ENCODE measurements at regions not wholly inside any gene's neighbourhood (a gene's known extent, or its start where the extent isn't known, plus 50 kb on each side); places are given as distances from the start of the nearest gene placed in this dataset.
A peak's percentile ranks its signal among the peaks of the same experiment; 100 is the strongest.

GRCh38 chr5:8633696-8634095 is 764.7 kb downstream of the MTRR start:
- no peak overlapping the region for H3K4me3 ChIP-seq (ENCODE audit: low read length)
- DNase-seq (ENCODE audit: low read depth, low spot score) = peak; percentile 17

GRCh38 chr5:8634219-8634618 is 765.3 kb downstream of the MTRR start:
- no peak for DNase-seq (ENCODE audit: low read depth, low spot score)
- H3K4me3 ChIP-seq (ENCODE audit: low read length) = no peak overlapping the region

DNA sequence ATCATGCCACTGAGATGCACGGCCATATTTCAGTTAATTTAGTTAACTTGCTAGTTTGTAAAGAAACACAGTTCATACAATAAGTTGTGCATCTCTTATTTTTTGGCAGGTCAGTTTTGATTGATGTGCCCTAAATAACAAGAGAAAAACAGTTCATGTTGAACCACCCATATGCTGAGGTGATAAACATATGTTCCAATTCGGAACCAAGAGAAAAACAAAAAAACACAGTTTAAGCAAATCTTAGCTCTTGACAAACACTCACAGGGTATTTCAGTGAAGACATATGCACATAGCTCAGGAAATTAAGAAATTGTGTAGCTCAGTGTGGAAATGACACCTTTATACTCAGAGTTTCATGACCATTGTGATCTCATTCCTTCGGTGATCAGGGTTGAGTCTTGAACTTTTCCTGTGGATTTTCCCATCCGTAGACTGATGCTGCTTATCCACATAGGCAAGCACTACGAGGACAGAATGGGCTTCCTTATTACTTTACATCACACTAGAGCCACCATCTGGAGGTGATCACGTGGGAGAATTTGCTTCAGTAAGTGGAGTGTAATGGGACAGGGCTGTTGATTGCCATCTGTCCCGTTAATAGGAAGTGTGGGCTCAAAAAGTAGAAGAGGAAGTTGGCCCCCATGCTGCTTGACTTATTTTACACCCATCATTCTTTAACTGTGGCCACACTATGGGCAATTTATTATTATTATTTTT is 773.0 kb downstream of the MTRR start:
- DNase-seq (ENCODE audit: low read depth, low spot score) = no peak
- H3K4me3 ChIP-seq (ENCODE audit: low read length) = no peak overlapping the region

DNA sequence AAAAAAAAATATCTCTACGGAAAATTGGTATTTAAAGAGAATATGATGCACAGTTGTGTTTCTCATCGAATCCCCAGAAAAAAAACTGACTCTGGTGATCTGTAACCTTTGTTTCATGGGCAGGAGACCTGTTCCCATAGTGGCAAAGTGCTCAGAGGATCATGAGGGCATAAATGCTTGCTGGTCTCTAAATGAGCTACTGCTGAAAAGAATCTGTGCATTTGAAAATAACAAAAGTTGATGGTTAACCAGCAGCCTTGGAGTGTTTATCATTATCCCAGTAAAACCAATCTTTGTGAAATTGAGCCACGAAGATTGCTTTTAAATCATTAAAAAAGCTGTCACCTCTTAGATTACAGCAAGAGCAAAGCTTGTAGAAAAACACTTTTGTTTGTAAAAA is 775.4 kb downstream of the MTRR start:
- no peak overlapping the region for H3K4me3 ChIP-seq (ENCODE audit: low read length)
- DNase-seq (ENCODE audit: low read depth, low spot score) = no peak

DNA sequence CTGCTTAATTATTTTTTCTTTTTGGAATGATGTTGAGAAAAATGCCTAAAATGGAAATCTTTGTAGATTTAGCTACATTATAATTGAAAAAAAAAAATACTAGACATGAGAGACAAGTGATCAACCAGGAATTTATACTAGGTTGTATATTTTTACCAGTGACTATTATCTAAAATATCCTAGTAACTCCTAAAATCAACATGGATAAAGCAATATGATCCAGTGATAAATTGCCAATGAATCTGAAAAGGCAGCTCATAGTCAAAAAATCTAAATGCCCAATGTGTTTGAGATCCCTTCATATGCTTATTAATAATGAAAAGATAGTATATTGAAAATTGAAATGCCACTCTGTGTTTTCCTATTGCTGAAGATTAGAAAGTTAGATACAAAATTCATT is 778.2 kb downstream of the MTRR start:
- H3K4me3 ChIP-seq (ENCODE audit: low read length) = no peak overlapping the region
- no peak for DNase-seq (ENCODE audit: low read depth, low spot score)

GRCh38 chr5:8650186-8650585 is 781.2 kb downstream of the MTRR start:
- H3K4me3 ChIP-seq (ENCODE audit: low read length) = no peak overlapping the region
- DNase-seq (ENCODE audit: low read depth, low spot score) = no peak

- no peak for DNase-seq (ENCODE audit: low read depth, low spot score)
- no peak overlapping the region for H3K4me3 ChIP-seq (ENCODE audit: low read length)
Measured at GRCh38 chr5:8660133-8660893, 791.4 kb downstream of the MTRR start.

GRCh38 chr5:8663374-8663773 is 794.4 kb downstream of the MTRR start:
- DNase-seq (ENCODE audit: low read depth, low spot score) = no peak
- no peak overlapping the region for H3K4me3 ChIP-seq (ENCODE audit: low read length)

GRCh38 chr5:8675182-8675581 is 806.2 kb downstream of the MTRR start:
- no peak for DNase-seq (ENCODE audit: low read depth, low spot score)

DNA sequence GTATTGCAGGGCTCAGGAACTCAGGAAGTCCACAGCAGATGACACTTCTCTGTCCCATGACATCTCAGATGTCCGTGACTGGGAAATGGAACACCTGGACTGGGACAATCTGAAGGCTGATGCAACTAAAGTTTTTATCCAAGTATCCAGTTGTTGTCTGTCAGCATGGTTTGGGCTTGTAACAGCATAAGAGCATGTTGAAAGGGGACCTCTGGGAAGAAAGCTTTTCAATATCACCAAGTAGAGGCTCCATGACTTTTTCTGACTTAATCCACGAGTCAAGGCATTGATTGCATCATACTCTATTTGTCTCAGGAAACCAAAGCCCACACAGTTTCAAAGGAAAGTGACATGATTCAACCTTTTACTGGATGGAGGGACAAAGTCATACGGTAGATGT is 807.7 kb downstream of the MTRR start:
- H3K4me3 ChIP-seq (ENCODE audit: low read length) = no peak overlapping the region
- no peak for DNase-seq (ENCODE audit: low read depth, low spot score)

More at GRCh38 chr5:8675182-8675581, 806.2 kb downstream of the MTRR start:
- H3K4me3 ChIP-seq (ENCODE audit: low read length) = no peak overlapping the region

GRCh38 chr5:8682381-8682780 is 813.4 kb downstream of the MTRR start:
- H3K4me3 ChIP-seq (ENCODE audit: low read length) = no peak overlapping the region
- DNase-seq (ENCODE audit: low read depth, low spot score) = no peak

DNA sequence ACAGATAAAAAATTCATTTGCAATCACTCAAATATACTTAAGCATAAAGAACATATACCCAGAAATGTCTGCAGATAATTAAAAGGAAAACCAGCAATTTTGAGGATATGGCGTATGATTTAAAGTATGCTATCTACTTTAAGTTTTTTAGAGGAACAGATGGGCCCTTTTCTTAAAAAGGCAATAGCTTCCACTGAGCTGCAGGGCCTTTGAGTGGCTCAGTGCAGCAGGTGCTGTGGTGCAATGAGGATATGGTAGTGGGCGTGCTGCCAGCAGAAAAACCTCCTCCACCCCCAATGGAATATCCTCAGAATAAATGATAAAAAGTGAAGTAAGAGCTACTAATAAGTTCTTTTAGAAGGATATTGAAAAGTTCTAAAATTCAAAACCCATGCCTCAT is 814.5 kb downstream of the MTRR start:
- H3K4me3 ChIP-seq (ENCODE audit: low read length) = no peak overlapping the region
- no peak for DNase-seq (ENCODE audit: low read depth, low spot score)

GRCh38 chr5:8685704-8686103 is 816.8 kb downstream of the MTRR start:
- H3K4me3 ChIP-seq (ENCODE audit: low read length) = no peak overlapping the region
- no peak for DNase-seq (ENCODE audit: low read depth, low spot score)

DNA sequence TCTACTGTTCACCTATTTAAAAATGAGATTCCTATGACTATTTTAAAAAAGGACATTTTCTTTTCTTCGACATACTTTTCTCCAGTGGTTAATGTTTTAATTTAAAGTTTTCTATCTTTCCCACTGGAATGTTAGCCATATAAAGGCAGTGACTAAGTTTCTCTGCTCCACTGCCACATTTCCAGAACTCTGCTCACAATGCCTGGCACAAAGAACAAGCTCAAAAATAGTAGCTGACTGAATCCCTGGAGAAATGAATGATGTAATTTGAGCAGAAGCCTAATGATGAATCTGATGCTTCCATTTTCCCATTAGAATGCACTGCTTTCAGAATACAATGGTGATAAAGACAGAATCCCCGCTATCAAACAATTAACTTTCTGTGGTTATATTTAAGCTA is 817.8 kb downstream of the MTRR start:
- no peak overlapping the region for H3K4me3 ChIP-seq (ENCODE audit: low read length)
- no peak for DNase-seq (ENCODE audit: low read depth, low spot score)

DNA sequence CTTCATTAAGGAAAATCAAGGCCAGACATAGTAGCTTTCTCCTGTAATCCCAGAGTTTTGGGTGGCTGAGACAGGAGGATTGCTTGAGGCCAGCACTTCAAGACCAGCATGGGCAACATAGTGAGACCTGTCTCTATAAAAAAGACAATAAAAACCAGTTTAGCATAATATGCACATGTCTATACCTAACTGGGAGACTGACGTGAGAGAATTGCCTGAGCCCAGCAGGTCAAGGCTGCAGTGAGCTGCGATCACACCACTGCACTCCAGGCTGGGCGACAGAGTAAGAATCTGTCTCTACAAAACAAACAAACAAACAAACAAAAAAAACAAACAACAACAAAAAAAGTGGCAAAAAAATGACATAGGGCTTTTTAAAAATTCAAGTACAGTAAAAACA is 820.8 kb downstream of the MTRR start:
- no peak for DNase-seq (ENCODE audit: low read depth, low spot score)

GRCh38 chr5:8691221-8691620 is 822.3 kb downstream of the MTRR start:
- DNase-seq (ENCODE audit: low read depth, low spot score) = no peak
- H3K4me3 ChIP-seq (ENCODE audit: low read length) = no peak overlapping the region

More for the DNA sequence above, 820.8 kb downstream of the MTRR start:
- no peak overlapping the region for H3K4me3 ChIP-seq (ENCODE audit: low read length)

GRCh38 chr5:8693341-8693844 is 824.4 kb downstream of the MTRR start:
- DNase-seq (ENCODE audit: low read depth, low spot score) = no peak
- H3K4me3 ChIP-seq (ENCODE audit: low read length) = no peak overlapping the region

DNA sequence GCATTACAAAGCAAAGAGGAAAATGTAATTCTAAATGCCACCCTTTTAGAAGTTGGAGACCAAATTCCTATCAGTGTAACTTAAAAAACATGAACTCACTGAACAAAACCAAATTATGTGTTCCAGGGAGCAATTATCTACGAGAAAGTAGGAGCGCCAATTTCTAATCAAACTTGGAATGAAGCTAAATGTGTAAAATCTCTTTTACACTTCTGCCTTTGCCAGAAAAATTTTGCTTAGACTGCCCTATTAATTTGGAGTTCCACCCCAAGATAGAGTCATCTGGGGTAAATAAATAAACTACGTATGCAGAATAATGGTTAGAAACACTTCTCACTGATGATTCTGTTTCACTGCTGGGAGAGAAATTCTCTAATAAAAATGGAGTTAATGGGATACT is 825.6 kb downstream of the MTRR start:
- no peak overlapping the region for H3K4me3 ChIP-seq (ENCODE audit: low read length)

DNA sequence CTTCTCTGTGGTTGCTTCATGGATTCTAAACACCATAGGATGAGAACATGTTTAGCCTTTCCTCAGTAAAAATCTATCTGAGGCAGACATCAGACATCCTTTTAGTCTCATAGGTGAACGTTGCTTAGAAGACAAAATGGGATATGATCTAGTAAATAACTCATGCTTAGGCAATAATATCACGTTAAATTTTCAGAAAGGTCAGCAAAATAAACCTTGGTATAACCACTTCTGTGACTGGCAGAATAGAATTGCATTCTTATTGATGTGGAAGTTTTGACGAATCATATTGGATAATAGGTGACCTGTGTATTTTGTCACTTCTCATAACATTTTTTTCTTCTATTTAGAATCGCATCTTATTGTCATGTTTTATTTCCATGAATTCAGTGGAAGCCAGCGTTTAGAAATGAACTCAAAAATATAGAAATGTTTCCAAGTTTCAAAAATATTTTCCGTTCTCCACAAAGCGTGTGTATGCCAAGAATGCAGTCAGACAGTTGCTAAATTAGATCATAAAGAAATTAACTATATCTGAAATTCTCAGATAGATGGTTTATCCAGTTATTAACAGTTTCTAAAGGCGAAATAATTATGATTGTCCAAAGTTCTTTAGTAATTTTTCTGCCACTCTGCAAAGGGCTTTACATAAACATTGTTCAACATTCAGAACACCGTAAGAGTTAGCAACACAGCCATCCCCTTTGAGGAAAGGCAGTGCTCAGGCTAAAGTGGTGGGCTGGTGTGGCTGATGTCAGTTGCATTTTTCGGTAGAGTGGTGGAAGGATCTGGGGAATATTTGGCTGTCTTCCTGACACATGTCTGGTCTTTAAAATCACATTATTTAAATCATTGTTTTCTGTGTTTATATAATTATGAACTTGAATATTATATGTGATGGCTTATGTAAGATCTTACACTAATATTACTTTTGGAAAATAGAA is 827.2 kb downstream of the MTRR start:
- DNase-seq (ENCODE audit: low read depth, low spot score) = no peak
- H3K4me3 ChIP-seq (ENCODE audit: low read length) = no peak overlapping the region

More for the DNA sequence above, 825.6 kb downstream of the MTRR start:
- no peak for DNase-seq (ENCODE audit: low read depth, low spot score)
